Left hindlimb (tissue), 1 donor: ENCODE measurements at regions not wholly inside any gene's neighbourhood (a gene's known extent, or its start where the extent isn't known, plus 50 kb on each side); places are given as distances from the start of the nearest gene placed in this dataset.
A peak's percentile ranks its signal among the peaks of the same experiment; 100 is the strongest.
"Not testable (repeated sequence)": the region's sequence is repeated elsewhere in the genome, so short reads cannot be mapped to it uniquely, and the experiment has no call there.

Experiments used
- DNase-seq: peaks from one replicate; pipeline ENCODE4 v3.0.0-alpha.2; 2018

- DNase-seq, result no peak
These were observed 159.9 kb downstream of the CD83 start for GRCh38 chr6:14277405-14277930.

DNA sequence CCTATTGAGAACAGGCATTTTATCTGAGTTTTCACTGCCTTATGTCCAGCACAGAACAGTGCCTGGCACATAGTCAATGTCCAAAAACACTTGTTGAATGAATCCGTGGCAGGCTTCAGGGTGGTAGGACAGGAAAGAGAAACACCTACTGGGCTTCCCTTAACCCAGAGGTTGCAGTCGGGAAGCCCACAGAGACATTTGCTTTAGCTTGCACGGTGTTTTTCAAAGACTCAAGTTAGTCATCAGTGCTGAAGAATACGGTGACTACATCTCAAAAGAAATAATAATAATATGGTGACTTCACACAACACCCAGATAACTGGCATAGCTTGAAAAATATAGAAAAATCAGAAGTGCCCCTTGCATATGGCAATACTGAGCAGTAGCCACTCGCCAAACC, 160.4 kb downstream of the CD83 start:
- DNase-seq, result no peak

DNA sequence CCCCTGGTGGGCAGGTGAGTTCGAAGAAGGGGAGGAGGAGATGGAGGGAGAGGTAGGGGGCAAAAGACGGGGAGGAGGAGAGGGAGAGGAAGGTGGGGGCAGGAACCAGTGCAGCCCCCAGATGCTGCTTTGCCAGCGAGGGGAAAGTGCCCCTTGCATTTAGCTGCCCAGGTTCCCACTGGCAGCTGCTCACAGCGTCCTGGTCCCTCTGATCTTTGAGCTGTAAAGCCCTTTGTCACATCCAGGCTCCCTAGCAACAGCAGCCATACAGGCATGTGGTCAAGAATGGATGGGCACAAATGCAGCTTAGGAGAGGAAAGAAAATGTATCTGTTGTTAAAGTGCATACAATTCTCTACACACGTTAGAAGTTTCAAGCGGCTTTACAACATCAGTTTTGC, 160.9 kb downstream of the CD83 start:
- DNase-seq, result no peak

- DNase-seq, result no peak
These were observed 162.5 kb downstream of the CD83 start for GRCh38 chr6:14280006-14280510.

- DNase-seq, result no peak
These were observed 163.3 kb downstream of the CD83 start for GRCh38 chr6:14280766-14281293.

GRCh38 chr6:14281811-14282660, 164.5 kb downstream of the CD83 start:
- DNase-seq, result no peak

GRCh38 chr6:14282854-14283505, 165.4 kb downstream of the CD83 start:
- DNase-seq, result no peak

DNA sequence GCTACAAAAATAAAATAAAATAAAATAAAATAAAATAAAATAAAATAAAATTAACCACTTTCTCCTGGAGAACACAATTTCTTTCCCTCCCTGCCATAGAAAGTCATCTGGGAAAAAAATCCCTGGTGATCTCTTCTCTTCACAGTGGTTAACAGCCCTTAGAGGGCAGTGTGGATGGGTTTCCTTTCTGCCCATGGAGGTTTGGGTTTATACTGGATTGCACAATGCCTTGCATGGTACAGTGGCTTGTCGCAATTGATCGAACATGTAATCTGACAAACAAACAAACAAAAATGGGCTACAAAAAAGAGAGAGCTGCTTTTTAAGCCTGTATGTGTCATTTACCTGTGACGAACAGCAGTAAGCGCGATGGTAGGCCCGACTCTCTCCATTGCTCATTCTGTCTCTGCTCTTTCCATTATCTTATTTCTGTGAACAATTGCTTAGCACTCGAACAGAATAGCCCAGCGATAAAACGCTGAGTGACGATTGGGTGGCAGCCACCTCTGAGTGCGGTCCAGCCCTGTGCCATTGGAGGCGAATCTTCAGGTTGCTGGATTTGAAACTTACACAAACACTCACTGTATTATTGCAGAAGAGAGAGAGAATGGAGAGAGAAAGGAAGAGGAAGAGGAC, 166.1 kb downstream of the CD83 start:
- no peak for DNase-seq

GRCh38 chr6:14284969-14285590, 167.5 kb downstream of the CD83 start:
- DNase-seq, result no peak

DNA sequence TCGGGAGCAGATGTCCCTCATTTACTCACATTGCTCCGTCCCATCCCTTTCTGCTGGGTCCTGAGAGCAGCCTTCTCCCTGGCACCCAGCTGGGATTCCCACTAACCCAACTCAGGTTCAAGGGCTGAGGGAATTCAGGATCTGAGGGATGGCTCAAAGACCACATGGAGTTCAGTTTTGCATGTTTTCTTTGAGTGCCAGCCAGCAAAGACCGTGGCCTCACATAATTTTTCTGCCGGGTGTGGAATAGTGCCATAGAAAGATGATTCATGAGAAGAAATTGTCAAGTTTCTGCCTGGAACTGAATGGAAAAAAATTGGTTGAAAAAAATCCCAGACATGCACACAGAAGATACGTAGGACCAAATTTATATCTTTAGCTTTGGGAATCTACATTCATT, 168.6 kb downstream of the CD83 start:
- DNase-seq, result peak; percentile 70

DNA sequence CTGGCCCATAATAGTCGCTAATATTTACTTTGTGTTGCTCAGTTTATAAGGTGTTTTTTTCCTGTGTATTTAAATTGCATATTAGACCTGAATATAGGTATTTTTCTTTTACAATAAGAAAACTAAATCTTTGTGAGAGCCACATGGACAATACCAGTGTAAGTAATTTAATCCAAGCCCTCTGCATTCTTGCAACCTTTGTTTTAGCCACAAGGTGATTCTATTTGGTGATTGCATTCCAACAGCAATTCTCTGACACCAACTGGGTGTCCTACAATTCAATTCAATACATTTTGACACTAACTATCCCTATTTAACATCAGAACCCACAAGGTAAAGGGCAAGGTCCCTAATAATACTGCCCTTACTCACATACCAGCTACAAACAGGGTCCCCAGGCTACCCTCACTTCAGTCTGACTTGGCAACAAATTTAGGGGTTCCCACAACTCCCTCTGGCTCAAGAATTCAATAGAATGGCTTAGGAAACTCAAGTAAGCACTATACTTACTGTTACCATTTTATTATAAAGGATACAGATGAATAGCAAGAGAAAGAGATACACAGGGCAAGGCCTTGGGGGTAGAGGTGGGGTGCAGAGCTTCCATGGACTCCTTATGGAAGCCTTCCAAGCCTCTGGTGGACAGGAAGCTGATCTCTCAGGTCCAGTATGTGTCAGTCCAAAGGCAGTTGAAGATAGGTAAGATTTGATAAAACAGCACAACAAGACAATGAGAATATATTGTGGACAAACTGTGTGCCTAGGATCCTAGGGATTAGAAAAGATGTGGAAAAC, 169.3 kb downstream of the CD83 start:
- DNase-seq, result no peak

DNA sequence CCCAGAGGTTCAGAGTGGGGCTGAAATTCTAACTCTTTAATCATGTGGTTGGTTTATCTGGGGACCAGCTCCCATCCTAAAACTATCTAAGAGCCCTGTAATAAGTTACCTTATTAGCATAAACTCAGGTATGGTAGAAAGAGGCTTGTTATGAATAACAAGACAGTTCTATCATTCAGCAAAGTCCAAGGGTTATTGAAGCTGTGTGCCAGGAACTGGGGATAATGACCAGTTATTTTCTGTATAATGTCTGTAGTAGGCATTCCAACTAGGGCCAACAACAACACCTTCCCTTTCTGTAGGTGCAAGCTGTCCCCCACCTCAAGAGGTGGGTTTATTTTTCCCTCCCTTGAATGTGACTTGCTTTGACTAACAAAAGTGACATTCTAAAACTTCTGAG, 170.1 kb downstream of the CD83 start:
- no peak for DNase-seq

DNA sequence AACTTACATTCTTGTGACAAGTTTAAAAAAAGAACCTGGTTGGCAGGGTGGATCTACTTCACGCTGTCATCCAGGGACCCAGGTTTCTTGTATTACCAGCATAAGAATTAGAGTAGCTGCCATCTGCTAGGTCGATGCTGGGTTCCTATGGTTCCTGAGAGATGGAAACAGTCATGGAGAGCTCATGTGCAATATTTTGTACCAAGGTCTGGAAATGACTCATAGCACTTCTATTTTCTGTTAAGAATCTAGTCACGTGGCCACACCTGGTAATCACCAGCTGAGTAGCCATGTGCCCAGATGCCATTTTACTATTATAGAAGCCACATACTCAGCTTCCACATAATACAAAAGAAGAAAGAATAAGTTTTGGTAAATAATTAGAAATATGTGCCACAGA, 171.3 kb downstream of the CD83 start:
- DNase-seq, result no peak

- DNase-seq, result no peak
These were observed 172.6 kb downstream of the CD83 start for GRCh38 chr6:14290041-14290771.

GRCh38 chr6:14290772-14291330, 173.3 kb downstream of the CD83 start:
- no peak for DNase-seq

GRCh38 chr6:14291331-14291730, 173.8 kb downstream of the CD83 start:
- no peak for DNase-seq

- no peak for DNase-seq
These were observed 174.5 kb downstream of the CD83 start for GRCh38 chr6:14292119-14292518.

GRCh38 chr6:14294270-14294951, 176.8 kb downstream of the CD83 start:
- no peak for DNase-seq

DNA sequence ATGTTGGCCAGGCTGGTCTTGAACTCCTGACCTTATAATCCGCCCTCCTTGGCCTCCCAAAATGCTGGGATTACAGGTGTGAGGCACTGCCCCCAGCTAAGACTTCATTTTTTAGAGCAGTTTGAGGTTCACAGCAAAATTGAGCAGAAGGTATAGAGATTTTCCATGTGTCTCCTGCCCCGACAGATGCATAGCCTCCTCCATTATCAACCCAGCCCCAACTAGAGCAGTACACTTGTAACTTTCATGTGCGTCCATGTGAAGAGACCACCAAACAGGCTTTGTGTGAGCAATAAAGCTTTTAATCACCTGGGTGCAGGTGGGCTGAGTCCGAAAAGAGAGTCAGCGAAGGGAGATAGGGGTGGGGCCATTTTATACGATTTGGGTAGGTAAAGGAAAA, 179.1 kb downstream of the CD83 start:
- not testable (repeated sequence) for DNase-seq

DNA sequence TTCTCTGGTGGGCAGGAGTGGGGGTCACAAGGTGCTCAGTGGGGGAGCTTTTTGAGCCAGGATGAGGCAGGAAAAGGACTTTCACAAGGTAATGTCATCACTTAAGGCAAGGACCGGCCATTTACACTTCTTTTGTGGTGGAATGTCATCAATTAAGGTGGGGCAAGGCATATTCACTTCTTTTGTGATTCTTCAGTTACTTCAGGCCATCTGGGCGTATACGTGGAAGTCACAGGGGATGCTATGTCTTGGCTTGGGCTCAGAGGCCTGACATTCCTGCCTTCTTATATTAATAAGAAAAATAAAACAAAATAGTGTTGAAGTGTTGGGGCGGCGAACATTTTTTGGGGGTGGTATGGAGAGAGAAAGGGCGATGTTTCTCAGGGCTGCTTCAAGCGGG, 179.5 kb downstream of the CD83 start:
- not testable (repeated sequence) for DNase-seq
